ENCODE measurements at regions not wholly inside any gene's neighbourhood (a gene's known extent, or its start where the extent isn't known, plus 50 kb on each side); places are given as distances from the start of the nearest gene placed in this dataset.

- TF ChIP-seq POLR2AphosphoS5 (IDR thresholded peaks at IDR 0.05) (no peak), POLR2A (IDR thresholded peaks at IDR 0.05) (no peak)
- TF ChIP-seq, protein P1, sequence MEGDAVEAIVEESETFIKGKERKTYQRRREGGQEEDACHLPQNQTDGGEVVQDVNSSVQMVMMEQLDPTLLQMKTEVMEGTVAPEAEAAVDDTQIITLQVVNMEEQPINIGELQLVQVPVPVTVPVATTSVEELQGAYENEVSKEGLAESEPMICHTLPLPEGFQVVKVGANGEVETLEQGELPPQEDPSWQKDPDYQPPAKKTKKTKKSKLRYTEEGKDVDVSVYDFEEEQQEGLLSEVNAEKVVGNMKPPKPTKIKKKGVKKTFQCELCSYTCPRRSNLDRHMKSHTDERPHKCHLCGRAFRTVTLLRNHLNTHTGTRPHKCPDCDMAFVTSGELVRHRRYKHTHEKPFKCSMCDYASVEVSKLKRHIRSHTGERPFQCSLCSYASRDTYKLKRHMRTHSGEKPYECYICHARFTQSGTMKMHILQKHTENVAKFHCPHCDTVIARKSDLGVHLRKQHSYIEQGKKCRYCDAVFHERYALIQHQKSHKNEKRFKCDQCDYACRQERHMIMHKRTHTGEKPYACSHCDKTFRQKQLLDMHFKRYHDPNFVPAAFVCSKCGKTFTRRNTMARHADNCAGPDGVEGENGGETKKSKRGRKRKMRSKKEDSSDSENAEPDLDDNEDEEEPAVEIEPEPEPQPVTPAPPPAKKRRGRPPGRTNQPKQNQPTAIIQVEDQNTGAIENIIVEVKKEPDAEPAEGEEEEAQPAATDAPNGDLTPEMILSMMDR (IDR thresholded peaks at IDR 0.05), result no peak
Observed at GRCh38 chr9:13410566-13411031, 131.1 kb upstream of the MPDZ start.
